DND-41 (cell line): ENCODE measurements at regions not wholly inside any gene's neighbourhood (a gene's known extent, or its start where the extent isn't known, plus 50 kb on each side); places are given as distances from the start of the nearest gene placed in this dataset.

Source experiments
- ATAC-seq: fragments of 200-7000 bp; cut with Tn5 transposase; 3 replicates; pipeline ENCODE4 v1.9.1; 2021; ENCODE audit warnings: low read depth; ENCODE audit not compliant: insufficient read depth
- DNase-seq: peaks from one replicate; pipeline ENCODE4 v3.0.0-alpha.2; 2020
- H2AFZ ChIP-seq: 2 replicates; pipeline ENCODE4 v1.6.0; 2012; ENCODE audit warnings: low read depth, low read length
- H3K27ac ChIP-seq: 2 replicates; pipeline ENCODE4 v1.5.1; 2012; ENCODE audit warnings: low read length, inconsistent platforms
- H3K27me3 ChIP-seq: fragments of 200-600 bp; sonication (generic); 2 replicates; pipeline ENCODE4 v1.6.0; 2012; ENCODE audit warnings: low read length, mild to moderate bottlenecking, inconsistent platforms; ENCODE audit not compliant: insufficient read depth, poor library complexity
- H3K36me3 ChIP-seq: 2 replicates; pipeline ENCODE4 v1.5.1; 2012; ENCODE audit warnings: low read length, inconsistent platforms; ENCODE audit not compliant: insufficient read depth
- H3K4me1 ChIP-seq: 2 replicates; pipeline ENCODE4 v1.5.1; 2012; ENCODE audit warnings: mild to moderate bottlenecking, low read length; ENCODE audit not compliant: insufficient read depth
- H3K4me2 ChIP-seq: 2 replicates; pipeline ENCODE4 v1.6.0; 2012; ENCODE audit warnings: mild to moderate bottlenecking, moderate library complexity, low read length, inconsistent platforms; ENCODE audit not compliant: insufficient read depth
- H3K4me3 ChIP-seq, 2 experiments: fragments of 200-600 bp in 1 of 2; shearing (Covaris generic) in 1 of 2; 2 replicates each; pipeline ENCODE4 v1.5.1; 2012 to 2016; ENCODE audit warnings: inconsistent platforms in 2 of 2, low read length in 2 of 2, mild to moderate bottlenecking in 2 of 2, low read depth in 1 of 2, moderate library complexity in 1 of 2
- H3K79me2 ChIP-seq: 2 replicates; pipeline ENCODE4 v1.6.0; 2012; ENCODE audit warnings: low read length, inconsistent platforms; ENCODE audit not compliant: insufficient read depth
- H3K9ac ChIP-seq: 2 replicates; pipeline ENCODE4 v1.6.0; 2012; ENCODE audit warnings: low read depth, mild to moderate bottlenecking, inconsistent platforms, low read length, moderate library complexity
- H3K9me3 ChIP-seq: 2 replicates; pipeline ENCODE4 v1.5.1; 2012; ENCODE audit warnings: low read length, moderate library complexity, mild to moderate bottlenecking, inconsistent platforms; ENCODE audit not compliant: insufficient read depth, severe bottlenecking
- H4K20me1 ChIP-seq: 2 replicates; pipeline ENCODE4 v1.6.0; 2012; ENCODE audit warnings: low read length; ENCODE audit not compliant: insufficient read depth
- CTCF ChIP-seq: IDR thresholded peaks from 2 replicates; pipeline ENCODE4 v1.5.1; 2012; ENCODE audit warnings: borderline replicate concordance, low read length, moderate library complexity, mild to moderate bottlenecking; ENCODE audit not compliant: poor library complexity, severe bottlenecking; ENCODE audit errors: extremely low read depth
- EZH2 ChIP-seq: IDR thresholded peaks from 3 replicates; pipeline ENCODE4 v1.6.1; 2012; ENCODE audit warnings: borderline replicate concordance, low read depth, mild to moderate bottlenecking, moderate library complexity, low read length, inconsistent platforms; ENCODE audit not compliant: severe bottlenecking

GRCh38 chr3:59566481-59566975 is 516.7 kb upstream of the CFAP20DC start:
- Histone ChIP-seq H3K36me3 (no peaks in the 10 kb centered on the region), H3K4me1 (no peaks in the 10 kb centered on the region), H3K27me3 (no peaks in the 10 kb centered on the region), H3K79me2 (no peaks in the 10 kb centered on the region), H4K20me1 (no peaks in the 10 kb centered on the region), H3K27ac (no peak overlapping the region), H3K9ac (no peak overlapping the region), H3K9me3 (no peaks in the 10 kb centered on the region), H3K4me3 (no peak overlapping the region), H2AFZ (no peak overlapping the region), H3K4me2 (no peak overlapping the region)
- DNase-seq, result no peak
- TF ChIP-seq CTCF (no peak), EZH2 (no peak)
- no peak for ATAC-seq

GRCh38 chr3:59565125-59565524 is 515.3 kb upstream of the CFAP20DC start:
- H3K27me3 ChIP-seq, result no peaks in the 10 kb centered on the region
- DNase-seq, result no peak
- no peak overlapping the region for H3K4me3 ChIP-seq
- H3K36me3 ChIP-seq, result no peaks in the 10 kb centered on the region
- peaks cover 6% of the 10 kb centered on the region for H3K4me1 ChIP-seq
- no peak overlapping the region for H3K27ac ChIP-seq
- H3K79me2 ChIP-seq, result no peaks in the 10 kb centered on the region
- TF ChIP-seq CTCF (no peak), EZH2 (no peak)
- ATAC-seq, result no peak
- H4K20me1 ChIP-seq, result no peaks in the 10 kb centered on the region
- no peak overlapping the region for H3K4me2 ChIP-seq
- no peak overlapping the region for H3K9ac ChIP-seq
- no peak overlapping the region for H2AFZ ChIP-seq
- H3K9me3 ChIP-seq, result no peaks in the 10 kb centered on the region

GRCh38 chr3:59563966-59564365 is 514.1 kb upstream of the CFAP20DC start:
- Histone ChIP-seq H3K4me1 (peaks cover 17% of the 10 kb centered on the region), H3K27me3 (no peaks in the 10 kb centered on the region), H3K9ac (no peak overlapping the region), H3K27ac (no peak overlapping the region), H2AFZ (no peak overlapping the region), H4K20me1 (no peaks in the 10 kb centered on the region), H3K36me3 (no peaks in the 10 kb centered on the region), H3K4me3 (no peak overlapping the region), H3K9me3 (no peaks in the 10 kb centered on the region), H3K4me2 (no peak overlapping the region), H3K79me2 (no peaks in the 10 kb centered on the region)
- TF ChIP-seq CTCF (no peak), EZH2 (no peak)
- ATAC-seq (no peak), DNase-seq (no peak)
